K562 (cell line): ENCODE measurements at regions not wholly inside any gene's neighbourhood (a gene's known extent, or its start where the extent isn't known, plus 50 kb on each side); places are given as distances from the start of the nearest gene placed in this dataset.

Experiments used
- ATAC-seq: fragments of 200-7000 bp; cut with Tn5 transposase; 3 replicates; pipeline ENCODE4 v1.9.1; 2020; ENCODE audit warnings: moderate library complexity
- BruUV-seq: library from RNA; stranded (reverse); fragments of 400-500 nt; replicated peaks from 2 replicates; lab custom pipeline; 2021; lab: Mats Ljungman, UMichigan
- CTCF ChIA-PET: fragments of 300-600 bp; formaldehyde crosslinking; extraction: SDS; loops from one replicate; lab custom pipeline; 2021; ENCODE audit warnings: low intra/inter-chr PET ratio; lab: Yijun Ruan, JAX
- POLR2A ChIA-PET: fragments of 300-600, 350-650 bp; sonication (Branson Sonifier 250); formaldehyde crosslinking; extraction: SDS; loops from one replicate; lab custom pipeline; 2021; ENCODE audit warnings: antibody characterized with exemption, inconsistent platforms; lab: Yijun Ruan, JAX
- DNase-seq, 4 experiments: peaks; one replicate each; pipeline versions ENCODE4 v3.0.0 to v3.0.0-alpha.2; 2011 to 2018; ENCODE audit warnings: low spot score in 3 of 4, mixed read lengths in 3 of 4; ENCODE audit errors: extremely low read depth in 1 of 4
- FAIRE-seq: peaks from 2 replicates; lab custom pipeline; 2011; peaks lifted over from hg19 to GRCh38; lab: Jason Lieb, UNC
- H2AFZ ChIP-seq: 2 replicates; pipeline ENCODE4 v1.6.0; 2011; ENCODE audit warnings: low read depth, low read length, control low read depth, inconsistent platforms
- H3K27ac ChIP-seq: fragments of 200-600 bp; 3 replicates; pipeline ENCODE4 v1.8.0; 2011; ENCODE audit warnings: low read depth, mild to moderate bottlenecking, control low read depth, inconsistent platforms, low read length, moderate library complexity, mixed read lengths; ENCODE audit errors: extremely low read depth
- H3K27me3 ChIP-seq, 2 experiments: fragments of 300-600 bp in 1 of 2; 2 replicates in 1 of 2; 3 replicates in 1 of 2; pipeline versions ENCODE4 v1.6.0 to v1.8.0; 2011; ENCODE audit warnings: inconsistent platforms in 2 of 2, low read length in 2 of 2, mild to moderate bottlenecking in 1 of 2, mixed read lengths in 1 of 2, moderate library complexity in 1 of 2; ENCODE audit not compliant: control insufficient read depth in 2 of 2, insufficient read depth in 2 of 2
- H3K36me3 ChIP-seq: fragments of 300-600 bp; 3 replicates; pipeline ENCODE4 v1.8.0; 2011; ENCODE audit warnings: mild to moderate bottlenecking, low read length, inconsistent platforms; ENCODE audit not compliant: control insufficient read depth, insufficient read depth
- H3K4me1 ChIP-seq, 2 experiments: fragments of 200-600 bp in 1 of 2; replicated peaks in 1 of 2; 2 replicates in 1 of 2; 3 replicates in 1 of 2; pipeline versions ENCODE4 v1.5.1 to v1.8.0; 2011; ENCODE audit warnings: inconsistent platforms in 2 of 2, low read length in 2 of 2, mild to moderate bottlenecking in 1 of 2, mixed read lengths in 1 of 2, moderate library complexity in 1 of 2; ENCODE audit not compliant: control insufficient read depth in 2 of 2, insufficient read depth in 2 of 2
- H3K4me2 ChIP-seq: 2 replicates; pipeline ENCODE4 v1.6.1; 2011; ENCODE audit warnings: low read length, control low read depth, inconsistent platforms, mixed read lengths; ENCODE audit not compliant: insufficient read depth
- H3K4me3 ChIP-seq: fragments of 200-600 bp; sonication (generic), shearing (Covaris generic); 2 replicates; pipeline ENCODE4 v1.5.1; 2016; ENCODE audit warnings: control low read depth, inconsistent platforms
- H3K79me2 ChIP-seq: fragments of 200-600 bp; 3 replicates; pipeline ENCODE4 v1.8.0; 2011; ENCODE audit warnings: low read length, inconsistent platforms; ENCODE audit not compliant: control insufficient read depth, insufficient read depth
- H3K9ac ChIP-seq, 2 experiments: 2 replicates each; pipeline versions ENCODE4 v1.6.0 to v1.6.1; 2011; ENCODE audit warnings: low read depth in 2 of 2, low read length in 2 of 2, control low read depth in 1 of 2, inconsistent platforms in 1 of 2, mild to moderate bottlenecking in 1 of 2, mixed read lengths in 1 of 2; ENCODE audit not compliant: insufficient read depth in 1 of 2
- H3K9me1 ChIP-seq: one replicate; pipeline ENCODE4 v1.6.0; 2011; ENCODE audit warnings: inconsistent platforms, mild to moderate bottlenecking, low read length, moderate library complexity; ENCODE audit not compliant: control insufficient read depth, insufficient read depth
- H3K9me3 ChIP-seq: replicated peaks from 2 replicates; pipeline ENCODE4 v1.5.1; 2011; ENCODE audit warnings: low read depth, low read length, inconsistent platforms; ENCODE audit not compliant: control insufficient read depth, insufficient read depth
- H4K20me1 ChIP-seq: replicated peaks from 2 replicates; pipeline ENCODE4 v1.6.1; 2011; ENCODE audit warnings: low read length, inconsistent platforms, mixed read lengths; ENCODE audit not compliant: control insufficient read depth, insufficient read depth
- ARID3A ChIP-seq: IDR thresholded peaks from 2 replicates; pipeline ENCODE4 v1.6.1; 2012; ENCODE audit warnings: low read depth, low read length, improper control_type of control experiment, borderline replicate concordance
- C11orf30 ChIP-seq: fragments of 450-650 bp; IDR thresholded peaks from 2 replicates; pipeline ENCODE4 v1.6.1; 2016; ENCODE audit warnings: low read depth, mild to moderate bottlenecking
- CHD1 ChIP-seq: fragments of 200-600 bp; sonication (generic); IDR thresholded peaks from one replicate; pipeline ENCODE4 v1.6.1; 2012; ENCODE audit warnings: mild to moderate bottlenecking, moderate library complexity, low read length, inconsistent platforms
- CTCF ChIP-seq, 3 experiments: IDR thresholded peaks in 2 of 3; conservative IDR thresholded peaks in 1 of 3; 2 replicates each; pipeline ENCODE4 v1.5.1; 2011 to 2012; ENCODE audit warnings: low read length in 3 of 3, mild to moderate bottlenecking in 3 of 3, control low read depth in 2 of 3, improper control_type of control experiment in 1 of 3, inconsistent platforms in 1 of 3, low read depth in 1 of 3, mixed read lengths in 1 of 3, moderate library complexity in 1 of 3; ENCODE audit not compliant: insufficient read depth in 2 of 3
- FOXO4 ChIP-seq: fragments of 450-650 bp; formaldehyde crosslinking; IDR thresholded peaks from 2 replicates; pipeline ENCODE4 v1.4.0; 2020; ENCODE audit warnings: mild to moderate bottlenecking, moderate library complexity
- MAFK ChIP-seq: IDR thresholded peaks from 2 replicates; pipeline ENCODE4 v1.6.1; 2011; ENCODE audit warnings: low read length, improper control_type of control experiment
- MCM3 ChIP-seq: fragments of 450-650 bp; IDR thresholded peaks from 2 replicates; pipeline ENCODE4 v1.6.1; 2016
- MCM7 ChIP-seq, 2 experiments: fragments of 450-650 bp; IDR thresholded peaks; 2 replicates each; pipeline ENCODE4 v1.6.1; 2016 to 2018
- SMAD4 ChIP-seq: fragments of 250-450 bp; sonication (Bioruptor Pico); conservative IDR thresholded peaks from 2 replicates; pipeline ENCODE4 v1.8.0; 2021; ENCODE audit warnings: inconsistent platforms, mild to moderate bottlenecking, moderate library complexity
- TCFL5 ChIP-seq: fragments of 250-450 bp; sonication (Bioruptor Pico); conservative IDR thresholded peaks from 2 replicates; pipeline ENCODE4 v1.6.1; 2021; ENCODE audit warnings: mild to moderate bottlenecking, moderate library complexity, matching md5 sums
- XRCC4 ChIP-seq: IDR thresholded peaks from one replicate; pipeline ENCODE4 v1.6.1; 2011; ENCODE audit not compliant: insufficient read depth, insufficient read length; ENCODE audit errors: extremely low read depth
- ZBTB33 ChIP-seq: sonication (generic); formaldehyde crosslinking; IDR thresholded peaks from 2 replicates; pipeline ENCODE4 v1.8.1; 2023; ENCODE audit warnings: mild to moderate bottlenecking, missing genetic modification reagents
- ZNF695 ChIP-seq: fragments of 450-650 bp; formaldehyde crosslinking; IDR thresholded peaks from 2 replicates; pipeline ENCODE4 v1.4.0; 2020; ENCODE audit warnings: mild to moderate bottlenecking, moderate library complexity
- WGBS: fragments of 100-300 bp; shearing (Covaris generic); methylation state at CpG from one replicate; pipeline ENCODE4 v1.1.6; 2016; ENCODE audit warnings: low coverage, mixed read lengths; ENCODE audit not compliant: insufficient coverage; ENCODE audit errors: missing lambda C conversion rate; 5-methylcytosine and 5-hydroxymethylcytosine counted together
- in situ Hi-C: fragments of 300-500 bp; cut with MboI; formaldehyde crosslinking; loops from 4 replicates; pipeline ENCODE4 v1.15.0; 2018; ENCODE audit warnings: inconsistent platforms, mixed read lengths
- intact Hi-C: fragments of 100-400 bp; cut with micrococcal nuclease; formaldehyde crosslinking; loops from 2 replicates; pipeline ENCODE4 v1.14.2; 2022
- TF ChIP-seq, protein P1 (sequence below): fragments of 450-650 bp; formaldehyde crosslinking; IDR thresholded peaks from 2 replicates; pipeline ENCODE4 v1.4.0; 2022; ENCODE audit warnings: missing genetic modification characterization

GRCh38 chr13:111399776-111400538 is 79.5 kb downstream of the TEX29 start:
- POLR2A ChIA-PET = interaction anchor here (0.6 kb wide), 1 partner anchor 792 kb away, joined by 3 read pairs; no protein-coding TSS in a partner anchor
- intact Hi-C loops = no loop called here
- BruUV-seq = no TSS peak
- no peak for TF ChIP-seq ARID3A
- TF ChIP-seq TCFL5 (CRISPR knock-in tag) = no peak
- no peak for TF ChIP-seq FOXO4 (CRISPR knock-in tag)
- no peak for TF ChIP-seq ZBTB33
- no peak for TF ChIP-seq SMAD4 (CRISPR knock-in tag)
- TF ChIP-seq XRCC4 = no peak
- TF ChIP-seq MCM7 (IDR thresholded peaks at IDR 0.05) = no peak
- no peak for TF ChIP-seq MCM3
- TF ChIP-seq ZNF695 (CRISPR knock-in tag) = no peak
- TF ChIP-seq CHD1 = no peak
- no peak for TF ChIP-seq MAFK
- no peak for TF ChIP-seq C11orf30
- no peak for TF ChIP-seq CTCF (IDR thresholded peaks at IDR 0.05 in 2 of 3, conservative IDR thresholded peaks at IDR 0.05 in 1 of 3; ENCODE audit: insufficient read depth in 2 of 3, low read depth in 1 of 3, low read length in 3 of 3)
- TF ChIP-seq, protein P1, sequence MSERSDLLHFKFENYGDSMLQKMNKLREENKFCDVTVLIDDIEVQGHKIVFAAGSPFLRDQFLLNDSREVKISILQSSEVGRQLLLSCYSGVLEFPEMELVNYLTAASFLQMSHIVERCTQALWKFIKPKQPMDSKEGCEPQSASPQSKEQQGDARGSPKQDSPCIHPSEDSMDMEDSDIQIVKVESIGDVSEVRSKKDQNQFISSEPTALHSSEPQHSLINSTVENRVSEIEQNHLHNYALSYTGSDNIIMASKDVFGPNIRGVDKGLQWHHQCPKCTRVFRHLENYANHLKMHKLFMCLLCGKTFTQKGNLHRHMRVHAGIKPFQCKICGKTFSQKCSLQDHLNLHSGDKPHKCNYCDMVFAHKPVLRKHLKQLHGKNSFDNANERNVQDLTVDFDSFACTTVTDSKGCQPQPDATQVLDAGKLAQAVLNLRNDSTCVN (CRISPR knock-in tag) = no peak

More at GRCh38 chr13:111399776-111400538, 79.5 kb downstream of the TEX29 start:
- in situ Hi-C loops = no loop called here
- ATAC-seq = no peak
- no peaks in the 10 kb centered on the region for H3K9me3 ChIP-seq
- no peaks in the 10 kb centered on the region for H3K79me2 ChIP-seq
- 0% methylated on average over 18 of the region's 18 CpGs for WGBS
- H3K36me3 ChIP-seq = no peaks in the 10 kb centered on the region
- H2AFZ ChIP-seq = no peak overlapping the region
- CTCF ChIA-PET = no interaction called here
- no peak overlapping the region for H3K9ac ChIP-seq
- no peaks in the 10 kb centered on the region for H4K20me1 ChIP-seq
- no peak overlapping the region for H3K4me3 ChIP-seq
- no peak for FAIRE-seq
- no peaks in the 10 kb centered on the region; a peak in 1 of 5 replicates for H3K4me1 ChIP-seq
- peaks cover 0 to 62% of the 10 kb centered on the region in 2 experiments; a peak in 3 of 5 replicates for H3K27me3 ChIP-seq
- H3K9me1 ChIP-seq = no peaks in the 10 kb centered on the region
- no peak overlapping the region for H3K4me2 ChIP-seq
- no peak overlapping the region for H3K27ac ChIP-seq
- DNase-seq = no peak
